Endothelial cell of umbilical vein (primary cell): ENCODE measurements at regions not wholly inside any gene's neighbourhood (a gene's known extent, or its start where the extent isn't known, plus 50 kb on each side); places are given as distances from the start of the nearest gene placed in this dataset.

Experiments
- BruUV-seq: library from RNA; stranded (reverse); fragments of 400-500 nt; replicated peaks from 2 replicates; lab custom pipeline; 2021; lab: Mats Ljungman, UMichigan
- CTCF ChIA-PET: fragments of 300-600, 350-600 bp; sonication (Branson Sonifier 250); formaldehyde crosslinking; loops from one replicate; lab custom pipeline; 2021; ENCODE audit warnings: antibody characterized with exemption, inconsistent platforms; lab: Charles Lee
- POLR2A ChIA-PET: fragments of 300-600, 350-600 bp; sonication (Branson Sonifier 250); formaldehyde crosslinking; loops from one replicate; lab custom pipeline; 2021; ENCODE audit warnings: antibody characterized with exemption, inconsistent platforms; lab: Charles Lee
- DNase-seq: peaks from one replicate; pipeline ENCODE4 v3.0.0-alpha.2; 2011; ENCODE audit warnings: low read depth, low spot score
- FAIRE-seq: peaks from 2 replicates; lab custom pipeline; 2011; peaks lifted over from hg19 to GRCh38; lab: Jason Lieb, UNC
- H2AFZ ChIP-seq: 2 replicates; pipeline ENCODE4 v1.6.0; 2012; ENCODE audit warnings: low read depth, low read length, control low read depth, inconsistent platforms
- H3K27ac ChIP-seq: 2 replicates; pipeline ENCODE4 v1.5.1; 2011; ENCODE audit warnings: low read depth, mild to moderate bottlenecking, control low read depth, low read length, moderate library complexity; ENCODE audit not compliant: insufficient read depth
- H3K27me3 ChIP-seq, 2 experiments: 2 replicates each; pipeline versions ENCODE4 v1.6.0 to v1.6.1; 2011; ENCODE audit warnings: low read length in 2 of 2, mixed read lengths in 1 of 2; ENCODE audit not compliant: control insufficient read depth in 2 of 2, insufficient read depth in 2 of 2
- H3K36me3 ChIP-seq, 2 experiments: 2 replicates in 1 of 2; 3 replicates in 1 of 2; pipeline ENCODE4 v1.5.1; 2011; ENCODE audit warnings: low read length in 2 of 2, mild to moderate bottlenecking in 1 of 2, moderate library complexity in 1 of 2; ENCODE audit not compliant: control insufficient read depth in 2 of 2, insufficient read depth in 2 of 2; ENCODE audit errors: extremely low read depth in 1 of 2
- H3K4me1 ChIP-seq: 3 replicates; pipeline ENCODE4 v1.5.1; 2011; ENCODE audit warnings: mild to moderate bottlenecking, low read length; ENCODE audit not compliant: control insufficient read depth, insufficient read depth; ENCODE audit errors: extremely low read depth
- H3K4me2 ChIP-seq: 2 replicates; pipeline ENCODE4 v1.6.1; 2011; ENCODE audit warnings: low read length, control low read depth, mixed read lengths; ENCODE audit not compliant: insufficient read depth
- H3K4me3 ChIP-seq, 3 experiments: fragments of 200-600 bp in 1 of 3; sonication (generic), shearing (Covaris generic) in 1 of 3; replicated peaks in 1 of 3; 2 replicates each; pipeline ENCODE4 v1.5.1; 2011 to 2016; ENCODE audit warnings: control low read depth in 3 of 3, low read length in 3 of 3, mild to moderate bottlenecking in 2 of 3, inconsistent platforms in 1 of 3, low read depth in 1 of 3, moderate library complexity in 1 of 3; ENCODE audit not compliant: insufficient read depth in 1 of 3
- H3K79me2 ChIP-seq: 2 replicates; pipeline ENCODE4 v1.6.0; 2012; ENCODE audit warnings: low read length, inconsistent platforms; ENCODE audit not compliant: control insufficient read depth, insufficient read depth
- H3K9ac ChIP-seq: replicated peaks from 2 replicates; pipeline ENCODE3; 2011; ENCODE audit warnings: low read length, control low read depth; ENCODE audit not compliant: insufficient read depth; ENCODE audit errors: extremely low read depth
- H3K9me1 ChIP-seq: replicated peaks from 3 replicates; pipeline ENCODE4 v1.6.0; 2011; ENCODE audit warnings: mild to moderate bottlenecking, low read length; ENCODE audit not compliant: control insufficient read depth, insufficient read depth; ENCODE audit errors: extremely low read depth
- H3K9me3 ChIP-seq: replicated peaks from 2 replicates; pipeline ENCODE4 v1.5.1; 2012; ENCODE audit warnings: low read length, inconsistent platforms; ENCODE audit not compliant: control insufficient read depth, insufficient read depth
- H4K20me1 ChIP-seq: replicated peaks from 2 replicates; pipeline ENCODE3; 2011; ENCODE audit warnings: mild to moderate bottlenecking, low read length; ENCODE audit not compliant: control insufficient read depth, insufficient read depth; ENCODE audit errors: extremely low read depth
- EZH2 ChIP-seq: IDR thresholded peaks from 2 replicates; pipeline ENCODE4 v1.6.1; 2012; ENCODE audit warnings: borderline replicate concordance, low read depth, mild to moderate bottlenecking, moderate library complexity, low read length, inconsistent platforms; ENCODE audit not compliant: severe bottlenecking
- FOS ChIP-seq: IDR thresholded peaks from 2 replicates; pipeline ENCODE4 v1.6.1; 2011; ENCODE audit warnings: mild to moderate bottlenecking, low read length, moderate library complexity, borderline replicate concordance; ENCODE audit not compliant: insufficient read depth
- GATA2 ChIP-seq: IDR thresholded peaks from 2 replicates; pipeline ENCODE4 v1.7.0; 2011; ENCODE audit warnings: low read depth, mild to moderate bottlenecking, moderate library complexity, mixed read lengths, low read length; ENCODE audit not compliant: insufficient read length, insufficient read depth
- JUN ChIP-seq: IDR thresholded peaks from 2 replicates; pipeline ENCODE4 v1.6.1; 2011; ENCODE audit warnings: borderline replicate concordance, low read depth; ENCODE audit not compliant: insufficient read length, insufficient read depth
- MYC ChIP-seq: IDR thresholded peaks from one replicate; pipeline ENCODE4 v1.6.1; 2011; ENCODE audit warnings: mild to moderate bottlenecking, low read depth, low read length
- POLR2A ChIP-seq: IDR thresholded peaks from 2 replicates; pipeline ENCODE4 v1.6.1; 2012; ENCODE audit warnings: low read depth, mild to moderate bottlenecking, control low read depth, low read length
- POLR2AphosphoS5 ChIP-seq: IDR thresholded peaks from 2 replicates; pipeline ENCODE4 v1.6.1; 2012; ENCODE audit warnings: low read depth, mild to moderate bottlenecking, control low read depth, low read length, moderate library complexity; ENCODE audit not compliant: insufficient read depth
- dilution Hi-C: fragments of 300-500 bp; cut with MboI; formaldehyde crosslinking; loops from one replicate; pipeline ENCODE4 v1.15.0; 2019; ENCODE audit warnings: low sequenced_read_pairs; ENCODE audit not compliant: extremely low pct_ligation_motif_present
- intact Hi-C: fragments of 100-400 bp; cut with micrococcal nuclease; formaldehyde crosslinking; loops from one replicate; pipeline ENCODE4 v1.10.0; 2022
- TF ChIP-seq, protein P1 (sequence below): IDR thresholded peaks from 2 replicates; pipeline ENCODE4 v1.6.1; 2011; ENCODE audit not compliant: insufficient read depth, insufficient read length
- TF ChIP-seq, protein P2 (sequence below), 2 donors: IDR thresholded peaks; 1 replicate in 1 of 2; 2 replicates in 1 of 2; pipeline ENCODE4 v1.5.1; 2011; ENCODE audit warnings: low read length in 2 of 2, mild to moderate bottlenecking in 2 of 2, moderate library complexity in 2 of 2, control low read depth in 1 of 2, inconsistent platforms in 1 of 2, low read depth in 1 of 2; ENCODE audit not compliant: insufficient read depth in 1 of 2; ENCODE audit errors: extremely low read depth in 1 of 2

DNA sequence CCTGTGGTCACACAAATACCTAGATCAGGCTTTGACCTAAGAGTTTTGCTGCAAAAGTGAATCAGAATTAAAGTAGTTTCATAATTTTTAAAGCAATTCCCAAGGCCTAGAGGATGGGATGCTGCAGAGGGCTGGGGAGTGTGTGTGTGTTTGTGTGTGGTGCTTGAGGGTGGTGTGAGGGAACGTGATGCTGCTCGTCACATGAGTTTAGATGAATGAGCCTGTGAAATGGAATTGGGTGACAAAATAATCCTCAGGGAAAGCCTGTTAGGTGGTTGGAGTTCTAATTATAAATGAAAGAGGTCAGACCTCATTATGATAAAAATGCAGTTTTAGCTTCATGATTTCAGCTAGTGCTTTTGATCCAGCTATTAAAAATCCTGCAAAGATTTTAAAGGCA, 87.5 kb upstream of the TMEM170B start:
- DNase-seq (no peak), FAIRE-seq (no peak)
- no peak for TF ChIP-seq GATA2
- no peak for TF ChIP-seq POLR2A
- TF ChIP-seq MYC: no peak
- TF ChIP-seq POLR2AphosphoS5: no peak
- TF ChIP-seq, protein P1, sequence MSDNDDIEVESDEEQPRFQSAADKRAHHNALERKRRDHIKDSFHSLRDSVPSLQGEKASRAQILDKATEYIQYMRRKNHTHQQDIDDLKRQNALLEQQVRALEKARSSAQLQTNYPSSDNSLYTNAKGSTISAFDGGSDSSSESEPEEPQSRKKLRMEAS: no peak
- TF ChIP-seq JUN: no peak
- TF ChIP-seq EZH2: no peak
- TF ChIP-seq, protein P2, sequence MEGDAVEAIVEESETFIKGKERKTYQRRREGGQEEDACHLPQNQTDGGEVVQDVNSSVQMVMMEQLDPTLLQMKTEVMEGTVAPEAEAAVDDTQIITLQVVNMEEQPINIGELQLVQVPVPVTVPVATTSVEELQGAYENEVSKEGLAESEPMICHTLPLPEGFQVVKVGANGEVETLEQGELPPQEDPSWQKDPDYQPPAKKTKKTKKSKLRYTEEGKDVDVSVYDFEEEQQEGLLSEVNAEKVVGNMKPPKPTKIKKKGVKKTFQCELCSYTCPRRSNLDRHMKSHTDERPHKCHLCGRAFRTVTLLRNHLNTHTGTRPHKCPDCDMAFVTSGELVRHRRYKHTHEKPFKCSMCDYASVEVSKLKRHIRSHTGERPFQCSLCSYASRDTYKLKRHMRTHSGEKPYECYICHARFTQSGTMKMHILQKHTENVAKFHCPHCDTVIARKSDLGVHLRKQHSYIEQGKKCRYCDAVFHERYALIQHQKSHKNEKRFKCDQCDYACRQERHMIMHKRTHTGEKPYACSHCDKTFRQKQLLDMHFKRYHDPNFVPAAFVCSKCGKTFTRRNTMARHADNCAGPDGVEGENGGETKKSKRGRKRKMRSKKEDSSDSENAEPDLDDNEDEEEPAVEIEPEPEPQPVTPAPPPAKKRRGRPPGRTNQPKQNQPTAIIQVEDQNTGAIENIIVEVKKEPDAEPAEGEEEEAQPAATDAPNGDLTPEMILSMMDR (IDR thresholded peaks at IDR 0.05; ENCODE audit: extremely low read depth in 1 of 2, insufficient read depth in 1 of 2, low read depth in 1 of 2, low read length in 2 of 2): no peak
- no peak for TF ChIP-seq FOS
- H3K36me3 ChIP-seq: no peaks in the 10 kb centered on the region
- no peak overlapping the region for H3K4me3 ChIP-seq
- H3K4me2 ChIP-seq: no peak overlapping the region
- intact Hi-C loops (no loop called here), dilution Hi-C loops (no loop called here)
- no peaks in the 10 kb centered on the region for H3K4me1 ChIP-seq
- H3K27ac ChIP-seq: no peak overlapping the region
- no peak overlapping the region for H3K9ac ChIP-seq
- no peaks in the 10 kb centered on the region for H4K20me1 ChIP-seq
- POLR2A ChIA-PET: no interaction called here
- H2AFZ ChIP-seq: no peak overlapping the region
- no peaks in the 10 kb centered on the region for H3K9me3 ChIP-seq
- no peaks in the 10 kb centered on the region for H3K27me3 ChIP-seq
- H3K79me2 ChIP-seq: no peaks in the 10 kb centered on the region
- H3K9me1 ChIP-seq: no peaks in the 10 kb centered on the region
- CTCF ChIA-PET: no interaction called here
- no TSS peak for BruUV-seq
